NT2/D1 (cell line): ENCODE measurements at regions not wholly inside any gene's neighbourhood (a gene's known extent, or its start where the extent isn't known, plus 50 kb on each side); places are given as distances from the start of the nearest gene placed in this dataset.

Experiments
- SUZ12 ChIP-seq: IDR thresholded peaks from 2 replicates; pipeline ENCODE4 v1.6.1; 2011; ENCODE audit not compliant: insufficient read length, insufficient read depth; ENCODE audit errors: extremely low read depth
- YY1 ChIP-seq: IDR thresholded peaks from 2 replicates; pipeline ENCODE4 v1.6.1; 2011; ENCODE audit not compliant: insufficient read length, insufficient read depth

- TF ChIP-seq YY1, result no peak
- no peak for TF ChIP-seq SUZ12
These were observed 1213.8 kb downstream of the TBC1D22A start for GRCh38 chr22:47976219-47976618.
